Neural progenitor cell (in vitro differentiated cells): ENCODE measurements at regions not wholly inside any gene's neighbourhood (a gene's known extent, or its start where the extent isn't known, plus 50 kb on each side); places are given as distances from the start of the nearest gene placed in this dataset.
A peak's percentile ranks its signal among the peaks of the same experiment; 100 is the strongest.

Experiments
- DNase-seq: peaks from one replicate; pipeline ENCODE4 v3.0.0-alpha.2; 2016; ENCODE audit warnings: low spot score
- H2AFZ ChIP-seq: fragments of 200-600 bp; sonication (generic); replicated peaks from 2 replicates; pipeline ENCODE4 v1.6.1; 2016; ENCODE audit warnings: antibody characterized with exemption
- H3F3A ChIP-seq: fragments of 200-600 bp; sonication (generic); 2 replicates; pipeline ENCODE4 v1.6.1; 2016; ENCODE audit warnings: antibody characterized with exemption, low read depth
- H3K27ac ChIP-seq: fragments of 200-600 bp; sonication (generic); 2 replicates; pipeline ENCODE4 v1.5.1; 2016; ENCODE audit warnings: mild to moderate bottlenecking
- H3K27me3 ChIP-seq: fragments of 200-600 bp; sonication (generic); 2 replicates; pipeline ENCODE4 v1.6.1; 2016; ENCODE audit warnings: mild to moderate bottlenecking, moderate library complexity
- H3K36me3 ChIP-seq: fragments of 200-600 bp; sonication (generic); 2 replicates; pipeline ENCODE4 v1.5.1; 2016
- H3K4me1 ChIP-seq: fragments of 200-600 bp; sonication (generic); 2 replicates; pipeline ENCODE4 v1.6.1; 2016; ENCODE audit warnings: mixed run types
- H3K4me2 ChIP-seq: fragments of 200-600 bp; sonication (generic); 2 replicates; pipeline ENCODE4 v1.6.1; 2016
- H3K4me3 ChIP-seq: fragments of 200-600 bp; sonication (generic); 2 replicates; pipeline ENCODE4 v1.5.1; 2016
- H3K79me2 ChIP-seq: fragments of 200-600 bp; sonication (generic); 2 replicates; pipeline ENCODE4 v1.6.1; 2016; ENCODE audit warnings: low read depth
- H3K9ac ChIP-seq: fragments of 200-600 bp; sonication (generic); 2 replicates; pipeline ENCODE4 v1.6.1; 2016
- H3K9me3 ChIP-seq: fragments of 200-600 bp; sonication (generic); 2 replicates; pipeline ENCODE4 v1.5.1; 2016; ENCODE audit warnings: low read depth
- H4K20me1 ChIP-seq: fragments of 200-600 bp; sonication (generic); 2 replicates; pipeline ENCODE4 v1.6.1; 2016; ENCODE audit warnings: low read depth
- H3K27ac Mint-ChIP-seq: 3 replicates; pipeline ENCODE4 v1.8.0; 2021; ENCODE audit warnings: mixed read lengths
- H3K27me3 Mint-ChIP-seq: 2 replicates; pipeline ENCODE4 v1.8.0; 2022; ENCODE audit warnings: low read depth, mild to moderate bottlenecking, inconsistent platforms, moderate library complexity, mixed read lengths; ENCODE audit not compliant: insufficient read depth
- H3K36me3 Mint-ChIP-seq: 3 replicates; pipeline ENCODE4 v1.8.0; 2021; ENCODE audit warnings: mixed read lengths
- H3K4me1 Mint-ChIP-seq: 3 replicates; pipeline ENCODE4 v1.8.0; 2021; ENCODE audit warnings: mixed read lengths
- H3K4me3 Mint-ChIP-seq: 3 replicates; pipeline ENCODE4 v1.8.0; 2021; ENCODE audit warnings: mild to moderate bottlenecking, moderate library complexity, mixed read lengths
- H3K9me3 Mint-ChIP-seq: 3 replicates; pipeline ENCODE4 v1.8.0; 2020; ENCODE audit warnings: mixed read lengths
- CTCF ChIP-seq: fragments of 200-600 bp; sonication (generic); IDR thresholded peaks from 2 replicates; pipeline ENCODE4 v1.5.1; 2017; ENCODE audit warnings: antibody characterized with exemption, mild to moderate bottlenecking
- EZH2 ChIP-seq: fragments of 200-600 bp; sonication (generic); IDR thresholded peaks from 2 replicates; pipeline ENCODE4 v1.6.1; 2017; ENCODE audit warnings: antibody characterized with exemption, mild to moderate bottlenecking, moderate library complexity
- EZH2phosphoT487 ChIP-seq: fragments of 200-600 bp; sonication (generic); IDR thresholded peaks from 2 replicates; pipeline ENCODE4 v1.6.1; 2017; ENCODE audit warnings: antibody characterized with exemption

GRCh38 chr14:73785834-73786635, 65.6 kb upstream of the PTGR2 start:
- Histone ChIP-seq H3K9ac (no peak overlapping the region), H4K20me1 (peaks cover 60% of the 10 kb centered on the region), H3K4me2 (peak overlapping the region; percentile 89), H3K27me3 (peaks cover 100% of the 10 kb centered on the region), H3K9me3 (no peaks in the 10 kb centered on the region), H3K79me2 (no peaks in the 10 kb centered on the region), H2AFZ (peak overlapping the region; percentile 68), H3K36me3 (no peaks in the 10 kb centered on the region), H3K27ac (no peak overlapping the region), H3K4me3 (peak overlapping the region; percentile 61), H3K4me1 (peaks cover 43% of the 10 kb centered on the region), H3F3A (peaks cover 42% of the 10 kb centered on the region)
- H3K4me3 Mint-ChIP-seq = peak overlapping the region; percentile 94
- H3K27me3 Mint-ChIP-seq = peaks cover 11% of the 10 kb centered on the region
- H3K27ac Mint-ChIP-seq = peak overlapping the region; percentile 87
- TF ChIP-seq CTCF (no peak), EZH2 (peak; percentile 95)
- peak; percentile 69 for DNase-seq
- no peaks in the 10 kb centered on the region for H3K36me3 Mint-ChIP-seq
- H3K4me1 Mint-ChIP-seq = peaks cover 73% of the 10 kb centered on the region
- H3K9me3 Mint-ChIP-seq = no peaks in the 10 kb centered on the region

GRCh38 chr14:73785336-73785833, 66.2 kb upstream of the PTGR2 start:
- H3F3A ChIP-seq = peaks cover 45% of the 10 kb centered on the region
- Mint-ChIP-seq H3K36me3 (no peaks in the 10 kb centered on the region), H3K27ac (no peak overlapping the region), H3K27me3 (peaks cover 11% of the 10 kb centered on the region), H3K4me1 (peaks cover 72% of the 10 kb centered on the region), H3K4me3 (peak overlapping the region; percentile 94), H3K9me3 (no peaks in the 10 kb centered on the region)
- H3K4me1 ChIP-seq = peaks cover 43% of the 10 kb centered on the region
- H3K4me2 ChIP-seq = peak overlapping the region; percentile 89
- H3K9ac ChIP-seq = no peak overlapping the region
- H4K20me1 ChIP-seq = peaks cover 67% of the 10 kb centered on the region
- peak; percentile 92 for DNase-seq
- H3K79me2 ChIP-seq = no peaks in the 10 kb centered on the region
- TF ChIP-seq EZH2 (no peak), EZH2phosphoT487 (no peak), CTCF (no peak)
- H2AFZ ChIP-seq = no peak overlapping the region
- peaks cover 100% of the 10 kb centered on the region for H3K27me3 ChIP-seq
- H3K9me3 ChIP-seq = no peaks in the 10 kb centered on the region
- H3K4me3 ChIP-seq = peak overlapping the region; percentile 61
- no peak overlapping the region for H3K27ac ChIP-seq
- no peaks in the 10 kb centered on the region for H3K36me3 ChIP-seq

- Histone ChIP-seq H3K9me3 (no peaks in the 10 kb centered on the region), H3K4me2 (peak overlapping the region; percentile 89), H3K79me2 (no peaks in the 10 kb centered on the region), H3K9ac (no peak overlapping the region), H3F3A (peaks cover 45% of the 10 kb centered on the region), H3K27me3 (peaks cover 100% of the 10 kb centered on the region), H3K36me3 (no peaks in the 10 kb centered on the region), H2AFZ (no peak overlapping the region), H4K20me1 (peaks cover 70% of the 10 kb centered on the region), H3K4me3 (no peak overlapping the region), H3K4me1 (peaks cover 43% of the 10 kb centered on the region), H3K27ac (no peak overlapping the region)
- peaks cover 11% of the 10 kb centered on the region for H3K27me3 Mint-ChIP-seq
- no peaks in the 10 kb centered on the region for H3K36me3 Mint-ChIP-seq
- H3K27ac Mint-ChIP-seq = no peak overlapping the region
- TF ChIP-seq EZH2phosphoT487 = no peak
- TF ChIP-seq CTCF = no peak
- no peak for TF ChIP-seq EZH2
- DNase-seq = no peak
- no peaks in the 10 kb centered on the region for H3K9me3 Mint-ChIP-seq
- peak overlapping the region; percentile 94 for H3K4me3 Mint-ChIP-seq
- peaks cover 68% of the 10 kb centered on the region for H3K4me1 Mint-ChIP-seq
Measured at GRCh38 chr14:73784988-73785313, 66.7 kb upstream of the PTGR2 start.
